Parathyroid adenoma (tissue), 2 donors: ENCODE measurements at regions not wholly inside any gene's neighbourhood (a gene's known extent, or its start where the extent isn't known, plus 50 kb on each side); places are given as distances from the start of the nearest gene placed in this dataset.
"Not testable (repeated sequence)": the region's sequence is repeated elsewhere in the genome, so short reads cannot be mapped to it uniquely, and the experiment has no call there.

Experiments used
- H2AFZ ChIP-seq: fragments of 300-600 bp; sonication (generic); one replicate; pipeline ENCODE4 v1.7.0; 2017; ENCODE audit warnings: antibody characterized with exemption, mild to moderate bottlenecking
- H3K27ac ChIP-seq: fragments of 300-600 bp; sonication (generic); one replicate; pipeline ENCODE4 v1.7.0; 2017
- H3K27me3 ChIP-seq: fragments of 300-600 bp; sonication (generic); one replicate; pipeline ENCODE4 v1.7.0; 2017; ENCODE audit warnings: low read length; ENCODE audit not compliant: control insufficient read depth, insufficient read depth
- H3K36me3 ChIP-seq: fragments of 300-600 bp; sonication (generic); one replicate; pipeline ENCODE4 v1.7.0; 2017; ENCODE audit warnings: low read length; ENCODE audit not compliant: control insufficient read depth, insufficient read depth
- H3K4me1 ChIP-seq: fragments of 300-600 bp; sonication (generic); one replicate; pipeline ENCODE4 v1.7.0; 2017; ENCODE audit warnings: control low read depth
- H3K4me2 ChIP-seq: fragments of 300-600 bp; sonication (generic); one replicate; pipeline ENCODE4 v1.7.0; 2017; ENCODE audit warnings: low read length
- H3K4me3 ChIP-seq: fragments of 300-600 bp; sonication (generic); one replicate; pipeline ENCODE4 v1.7.0; 2017; ENCODE audit warnings: low read depth, low read length
- H3K79me2 ChIP-seq: fragments of 300-600 bp; sonication (generic); one replicate; pipeline ENCODE4 v1.7.0; 2017; ENCODE audit warnings: control low read depth
- H3K9ac ChIP-seq: fragments of 300-600 bp; sonication (generic); one replicate; pipeline ENCODE4 v1.7.0; 2017; ENCODE audit warnings: mild to moderate bottlenecking
- H3K9me3 ChIP-seq: fragments of 300-600 bp; sonication (generic); one replicate; pipeline ENCODE4 v1.7.0; 2017; ENCODE audit warnings: low read length; ENCODE audit not compliant: control insufficient read depth
- CTCF ChIP-seq: fragments of 300-600 bp; sonication (generic); IDR thresholded peaks from one replicate; pipeline ENCODE4 v1.7.0; 2017; ENCODE audit warnings: antibody characterized with exemption, mild to moderate bottlenecking
- donor health status: primary hyperparathyroidism.

- Histone ChIP-seq H3K4me2 (no peak overlapping the region), H3K4me3 (no peak overlapping the region), H3K9me3 (no peaks in the 10 kb centered on the region), H2AFZ (no peak overlapping the region), H3K4me1 (no peaks in the 10 kb centered on the region), H3K79me2 (no peaks in the 10 kb centered on the region), H3K27ac (no peak overlapping the region), H3K36me3 (no peaks in the 10 kb centered on the region), H3K27me3 (no peaks in the 10 kb centered on the region), H3K9ac (no peak overlapping the region)
- TF ChIP-seq CTCF, result no peak
Observed at GRCh38 chr2:160753960-160754359, 260.4 kb upstream of the RBMS1 start.

GRCh38 chr2:160756481-160756880 lies 262.9 kb upstream of the RBMS1 start:
- Histone ChIP-seq H3K4me3 (no peak overlapping the region), H3K36me3 (no peaks in the 10 kb centered on the region), H3K27ac (no peak overlapping the region), H3K27me3 (no peaks in the 10 kb centered on the region), H3K9me3 (no peaks in the 10 kb centered on the region), H3K9ac (no peak overlapping the region), H3K4me2 (no peak overlapping the region), H2AFZ (no peak overlapping the region), H3K4me1 (no peaks in the 10 kb centered on the region), H3K79me2 (no peaks in the 10 kb centered on the region)
- TF ChIP-seq CTCF, result no peak

GRCh38 chr2:160762493-160763128 lies 269.0 kb upstream of the RBMS1 start:
- H3K27me3 ChIP-seq, H3K9ac ChIP-seq, H3K4me1 ChIP-seq, H3K9me3 ChIP-seq, H3K79me2 ChIP-seq, H2AFZ ChIP-seq, H3K4me3 ChIP-seq, H3K4me2 ChIP-seq, H3K27ac ChIP-seq, H3K36me3 ChIP-seq: not testable (repeated sequence)

- Histone ChIP-seq H3K79me2 (no peaks in the 10 kb centered on the region), H3K4me3 (no peak overlapping the region), H3K4me2 (no peak overlapping the region), H2AFZ (no peak overlapping the region), H3K9ac (no peak overlapping the region), H3K36me3 (no peaks in the 10 kb centered on the region), H3K27me3 (no peaks in the 10 kb centered on the region), H3K9me3 (no peaks in the 10 kb centered on the region), H3K4me1 (no peaks in the 10 kb centered on the region), H3K27ac (no peak overlapping the region)
- no peak for TF ChIP-seq CTCF
Observed at GRCh38 chr2:160783474-160783873, 289.9 kb upstream of the RBMS1 start.

DNA sequence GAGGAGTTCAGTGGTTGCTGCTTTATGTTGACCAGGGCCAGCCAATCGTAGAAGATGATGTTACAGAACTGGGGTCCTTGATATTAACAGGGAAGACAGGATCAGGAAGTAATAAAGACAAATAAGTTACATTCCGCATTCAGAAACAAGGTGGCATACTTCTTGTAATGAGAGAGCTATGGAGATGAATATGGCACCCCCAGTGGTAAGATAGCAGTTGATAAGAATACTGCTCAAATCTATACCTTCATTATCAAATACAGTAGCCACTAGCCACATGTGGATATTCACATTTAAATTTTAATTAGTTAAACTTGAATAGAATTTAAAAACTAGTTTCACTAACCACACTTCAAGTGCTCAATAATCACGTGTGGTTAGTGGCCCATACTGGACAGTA lies 290.4 kb upstream of the RBMS1 start:
- TF ChIP-seq CTCF, result no peak

More for the DNA sequence above, 290.4 kb upstream of the RBMS1 start:
- Histone ChIP-seq H3K27ac (no peak overlapping the region), H3K4me2 (no peak overlapping the region), H3K4me1 (no peaks in the 10 kb centered on the region), H3K27me3 (no peaks in the 10 kb centered on the region), H2AFZ (no peak overlapping the region), H3K79me2 (no peaks in the 10 kb centered on the region), H3K4me3 (no peak overlapping the region), H3K36me3 (no peaks in the 10 kb centered on the region), H3K9ac (no peak overlapping the region), H3K9me3 (no peaks in the 10 kb centered on the region)
